SH-SY5Y (cell line): ENCODE measurements at regions not wholly inside any gene's neighbourhood (a gene's known extent, or its start where the extent isn't known, plus 50 kb on each side); places are given as distances from the start of the nearest gene placed in this dataset.

ENCODE experiments used
- GATA2 ChIP-seq: IDR thresholded peaks from 2 replicates; pipeline ENCODE4 v1.6.1; 2011; ENCODE audit warnings: mild to moderate bottlenecking, low read depth, low read length
- GATA3 ChIP-seq: IDR thresholded peaks from 2 replicates; pipeline ENCODE4 v1.6.1; 2011; ENCODE audit warnings: low read depth, mild to moderate bottlenecking, low read length, moderate library complexity

DNA sequence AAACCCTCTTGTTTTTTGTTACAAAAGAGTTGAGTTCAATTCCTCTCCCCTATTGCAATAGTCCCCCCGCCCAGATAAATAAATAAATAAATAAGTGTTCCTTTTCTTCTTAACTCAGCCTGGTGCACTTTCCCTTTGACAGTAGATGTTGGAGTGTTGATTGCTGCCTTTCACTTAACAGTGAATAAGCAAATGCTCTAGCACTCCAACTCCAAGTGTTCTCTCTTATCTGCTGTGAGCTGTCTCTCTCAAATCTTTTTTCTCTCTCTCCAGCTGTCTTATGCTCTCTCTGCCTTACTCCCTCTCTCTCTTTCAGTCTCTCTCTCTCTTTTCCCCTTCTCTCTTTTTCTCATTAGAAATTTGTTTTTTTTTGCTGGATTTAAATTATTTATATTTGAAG lies 216.7 kb downstream of the TMX3 start:
- no peak for TF ChIP-seq GATA2
- TF ChIP-seq GATA3 = no peak

DNA sequence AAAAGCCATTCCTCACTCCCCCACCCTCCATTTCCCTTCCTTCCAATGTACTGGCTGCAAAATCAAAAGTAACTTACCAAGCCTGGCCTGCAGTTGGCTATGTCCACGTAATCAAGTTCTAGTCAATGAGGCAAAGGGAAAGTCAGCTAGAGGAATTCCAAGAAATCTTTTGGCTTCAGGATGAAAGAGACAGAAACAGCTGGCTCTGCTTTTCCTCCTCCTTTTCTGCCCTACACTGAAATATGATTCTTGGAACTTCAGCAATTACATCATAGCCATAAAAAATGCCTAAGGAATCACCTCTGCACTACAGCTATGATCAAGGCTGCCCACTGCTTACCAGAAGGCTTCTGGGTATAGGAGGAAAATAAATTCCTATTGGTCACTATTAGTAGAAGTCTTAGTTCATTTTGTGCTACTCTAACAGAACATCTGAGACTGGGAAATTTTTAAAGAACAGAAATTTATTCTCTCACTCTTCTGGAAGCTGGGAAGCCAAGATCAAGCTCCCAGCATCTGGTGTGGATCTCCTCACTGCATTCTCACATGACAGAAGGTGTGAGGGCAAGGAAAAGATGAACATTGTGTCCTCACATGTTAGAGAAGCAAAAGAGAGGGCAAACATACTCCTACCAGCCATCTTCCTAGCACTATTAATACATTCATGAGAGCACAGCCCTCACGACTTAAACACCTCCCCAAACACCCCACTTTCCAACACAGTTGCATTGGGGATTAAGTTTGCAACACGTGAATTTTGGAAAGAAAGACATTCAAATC lies 219.9 kb downstream of the TMX3 start:
- no peak for TF ChIP-seq GATA2
- TF ChIP-seq GATA3 = no peak

DNA sequence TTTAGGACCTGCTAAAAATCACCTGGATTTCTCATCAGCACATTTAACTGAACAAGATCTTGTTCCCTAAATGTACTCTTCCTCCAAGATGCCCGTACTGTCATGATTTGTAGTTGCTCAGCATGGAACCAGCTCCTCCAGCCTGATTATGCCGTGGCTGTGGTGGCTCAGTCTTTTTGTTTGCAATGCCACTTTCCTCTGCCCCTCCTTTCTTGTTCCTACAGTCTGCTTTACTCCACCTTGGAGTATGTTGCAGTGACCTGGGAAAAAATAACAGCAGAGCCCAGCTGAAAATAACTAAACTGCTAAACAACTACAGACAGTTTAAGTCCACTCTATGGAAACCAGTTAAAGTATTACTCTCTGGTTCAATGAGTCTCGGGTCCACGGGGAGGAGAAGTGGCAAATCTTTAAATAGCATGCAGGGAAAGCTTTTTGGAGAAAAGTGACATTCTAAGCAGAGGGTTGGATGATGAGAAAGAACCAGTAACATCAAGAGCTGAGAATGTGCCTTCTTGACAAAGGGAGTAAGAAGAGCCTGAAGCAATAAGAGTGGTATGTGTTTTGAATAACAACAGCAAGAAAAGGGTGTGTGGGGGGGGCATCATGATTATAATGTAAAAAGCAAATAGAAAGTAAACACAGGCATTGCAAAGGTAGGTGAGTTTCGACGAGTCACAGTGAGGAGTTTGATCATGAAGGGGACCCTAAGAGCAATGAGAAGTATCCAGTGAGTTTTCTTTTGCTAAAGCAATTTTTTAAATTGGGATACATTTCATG lies 225.7 kb downstream of the TMX3 start:
- TF ChIP-seq GATA3 (no peak), GATA2 (no peak)

DNA sequence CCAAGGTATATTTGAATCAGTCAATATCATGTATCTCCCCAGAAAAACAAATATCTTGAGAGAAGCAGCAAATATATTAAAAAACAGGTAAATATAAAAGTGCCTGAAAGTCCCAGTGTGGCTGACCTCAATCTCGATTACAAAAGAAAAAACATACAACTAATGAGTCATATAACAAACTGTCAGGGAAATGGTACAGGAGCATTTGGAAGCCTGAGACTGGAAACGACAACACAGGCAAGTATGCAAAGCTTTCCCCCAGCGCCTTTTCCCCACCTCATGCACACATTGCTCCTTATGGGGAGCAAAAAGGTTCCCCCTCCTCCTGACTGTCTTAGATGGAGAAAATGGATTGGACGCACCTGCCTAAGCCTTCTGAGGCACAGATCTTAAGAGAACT lies 230.7 kb downstream of the TMX3 start:
- TF ChIP-seq GATA2 = no peak
- no peak for TF ChIP-seq GATA3

DNA sequence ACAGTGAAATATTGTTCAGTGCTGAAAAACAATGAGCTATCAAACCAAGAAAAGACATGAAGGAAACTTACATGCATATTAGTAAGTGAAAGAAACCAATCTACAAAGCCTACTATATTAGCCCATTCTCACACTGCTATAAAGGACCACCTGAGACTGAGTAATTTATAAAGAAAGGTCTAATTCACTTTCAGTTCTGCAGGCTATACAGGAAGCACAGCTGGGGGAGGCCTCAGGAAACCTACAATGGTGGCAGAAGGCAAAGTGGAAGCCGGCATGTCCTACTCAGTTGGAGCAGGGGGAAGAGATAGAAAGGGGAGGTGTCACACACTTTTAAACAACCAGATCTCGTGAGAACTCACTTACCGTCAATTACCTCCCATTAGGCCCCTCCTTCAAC lies 232.1 kb downstream of the TMX3 start:
- no peak for TF ChIP-seq GATA3
- TF ChIP-seq GATA2 = no peak

DNA sequence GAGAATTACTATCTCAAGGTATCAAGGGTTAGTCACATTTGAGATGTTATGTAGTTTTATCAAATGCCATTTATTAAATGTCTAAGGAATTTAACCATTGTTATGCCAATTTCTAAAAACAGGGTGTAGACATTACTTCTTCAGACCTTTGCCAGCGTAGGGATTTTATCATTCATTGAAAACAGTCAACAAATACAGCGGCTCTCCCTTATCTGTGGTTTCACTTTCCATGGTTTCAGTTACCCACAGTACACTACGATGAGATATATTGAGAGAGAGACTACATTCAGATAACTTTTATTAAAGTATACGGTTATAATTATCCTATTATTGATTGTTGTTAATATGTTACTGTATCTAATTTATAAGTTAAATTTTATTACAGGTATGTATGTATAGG lies 234.7 kb downstream of the TMX3 start:
- no peak for TF ChIP-seq GATA3
- no peak for TF ChIP-seq GATA2

DNA sequence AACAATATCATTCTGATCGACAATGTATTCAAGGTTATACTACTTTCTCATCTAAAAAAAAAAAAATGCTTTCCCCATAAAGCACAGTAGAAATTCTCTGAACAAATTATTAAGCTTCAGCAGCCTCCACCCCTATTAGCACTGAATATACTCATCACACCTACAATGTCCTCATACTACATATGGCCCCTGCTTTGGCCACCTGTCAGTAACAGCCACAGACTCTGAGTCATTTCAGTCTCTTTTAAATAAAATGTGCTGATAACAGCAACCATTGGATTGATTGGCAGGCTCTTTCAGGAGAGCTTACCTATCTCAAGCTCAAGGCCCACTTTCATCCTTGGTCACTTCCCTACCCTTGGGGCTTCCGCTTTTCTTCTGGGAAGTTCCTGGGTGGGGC lies 236.7 kb downstream of the TMX3 start:
- TF ChIP-seq GATA3 (no peak), GATA2 (no peak)

DNA sequence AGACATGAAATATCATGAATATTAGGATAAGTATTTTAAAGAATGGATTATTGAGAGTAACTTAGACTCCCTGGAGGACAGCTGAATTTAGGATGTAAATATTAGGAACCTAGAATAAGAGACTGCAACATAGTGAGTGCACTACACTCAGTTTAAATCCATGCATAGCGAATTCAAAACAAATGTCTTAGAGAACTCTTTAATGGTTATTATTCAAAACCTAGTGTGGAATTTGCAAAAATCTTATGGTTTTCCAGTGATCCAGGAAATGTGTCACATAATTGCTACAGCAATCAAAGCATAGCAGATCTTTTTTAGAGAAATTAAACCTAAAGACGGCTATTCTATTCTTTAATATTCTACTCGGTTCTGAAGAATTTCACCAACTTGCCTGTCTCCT lies 239.0 kb downstream of the TMX3 start:
- no peak for TF ChIP-seq GATA2

DNA sequence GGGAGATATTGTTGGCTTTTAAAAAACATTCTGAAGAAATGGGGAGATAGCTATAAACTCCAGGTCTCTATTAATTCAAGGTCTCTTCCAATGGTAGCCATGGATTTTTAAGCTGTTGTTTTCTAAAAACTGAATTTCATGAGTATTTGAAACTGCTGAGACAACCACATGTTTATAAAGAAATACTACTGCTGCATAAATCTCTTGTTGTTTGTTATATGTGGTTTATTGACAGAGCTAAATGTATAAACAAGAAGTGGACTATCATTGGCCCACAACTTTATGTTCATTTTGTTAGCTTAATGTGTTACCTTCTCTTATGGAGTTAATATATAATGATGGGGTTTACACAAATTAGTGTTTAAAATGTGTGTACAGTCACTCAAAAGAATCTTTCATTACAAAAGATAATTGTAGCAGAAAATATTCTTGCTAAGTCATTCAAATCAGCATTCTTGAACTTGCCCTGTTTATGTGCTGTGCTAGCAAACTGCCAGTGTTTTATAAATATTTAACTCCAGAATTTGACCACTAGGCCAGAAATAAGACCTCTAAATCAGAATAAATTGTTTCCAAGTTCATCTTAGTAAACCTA lies 242.1 kb downstream of the TMX3 start:
- TF ChIP-seq GATA2 (no peak), GATA3 (no peak)

DNA sequence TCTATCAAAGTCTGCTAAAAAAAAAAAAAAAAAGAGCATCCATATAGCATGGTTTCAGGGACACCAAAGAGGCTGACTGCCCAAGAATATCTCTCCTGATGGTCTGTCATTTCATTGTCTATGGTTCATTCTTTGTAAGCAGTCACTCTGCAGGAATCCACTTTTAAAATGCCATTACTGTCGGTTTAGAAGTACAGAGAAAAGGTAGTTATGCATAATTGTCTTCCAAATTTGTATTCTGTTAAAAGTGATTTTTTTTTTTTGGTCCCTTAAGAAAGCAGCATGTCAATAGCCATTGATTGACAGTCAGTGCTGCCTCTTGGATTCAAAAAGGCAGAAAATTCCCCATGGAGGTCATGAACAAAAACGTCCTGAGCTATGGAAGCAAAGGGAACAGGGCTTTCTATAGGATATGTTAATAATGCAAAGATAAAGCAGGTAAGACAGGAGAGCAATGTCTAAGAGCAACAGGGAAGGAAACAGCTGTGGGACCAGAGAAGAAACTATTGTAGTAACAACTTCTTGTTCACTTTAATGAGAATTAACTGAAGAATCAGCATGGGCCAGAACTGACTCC lies 245.8 kb downstream of the TMX3 start:
- no peak for TF ChIP-seq GATA2

DNA sequence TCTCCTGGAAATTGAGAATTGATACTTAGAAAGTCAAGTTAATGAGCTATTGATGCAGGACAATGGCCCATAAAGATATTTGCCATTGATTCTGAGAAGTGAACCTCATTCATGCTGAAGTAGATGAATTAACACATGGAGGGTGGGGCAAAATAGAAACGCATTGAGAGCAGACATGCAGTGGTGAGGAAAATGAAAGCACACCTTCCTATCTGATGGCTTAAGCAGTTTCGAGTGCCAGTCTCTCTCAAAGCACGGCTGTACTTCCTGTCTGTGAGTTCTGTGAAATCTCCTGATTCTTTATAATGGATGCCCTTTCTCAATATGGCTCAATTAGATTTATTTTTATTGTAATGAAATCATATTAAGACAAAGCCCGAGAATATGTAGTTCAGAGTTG lies 247.0 kb downstream of the TMX3 start:
- TF ChIP-seq GATA3 (no peak), GATA2 (no peak)

DNA sequence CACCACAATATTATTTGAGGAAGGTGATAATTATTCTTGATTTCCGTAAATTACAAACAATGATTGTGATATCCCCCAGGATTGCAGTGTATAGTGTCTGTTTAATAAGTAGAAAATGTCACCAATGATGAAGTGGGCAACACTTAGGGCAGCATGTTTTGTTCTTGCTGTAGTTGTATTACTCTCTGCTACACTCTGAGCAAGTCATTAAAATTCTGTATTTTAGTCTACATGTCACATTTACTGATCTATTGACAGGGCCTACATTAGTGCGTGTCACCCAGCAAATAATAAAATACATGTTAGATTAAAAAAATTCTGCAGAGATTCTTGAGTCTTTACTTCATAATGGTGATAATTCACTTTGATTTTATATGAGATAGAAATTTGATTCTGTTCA lies 247.6 kb downstream of the TMX3 start:
- TF ChIP-seq GATA2 (no peak), GATA3 (no peak)

DNA sequence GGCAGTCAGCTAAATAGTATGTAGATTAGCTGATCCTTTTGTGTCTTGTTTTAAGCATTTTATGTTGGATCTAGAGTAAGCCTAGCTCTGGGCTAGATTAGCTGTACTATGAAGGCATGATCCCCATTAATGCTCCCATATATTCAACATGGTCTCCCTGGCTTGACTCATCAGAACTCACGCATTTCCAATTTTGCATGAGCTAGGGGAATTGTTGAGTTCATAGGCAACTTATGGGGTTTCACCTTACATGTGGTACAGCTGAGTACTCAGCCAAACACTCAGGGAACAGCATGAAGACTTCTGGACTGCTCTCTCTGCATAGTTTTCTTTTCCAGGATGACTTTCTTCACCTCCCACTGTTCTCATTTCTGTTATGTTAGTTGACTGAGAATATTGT lies 248.2 kb downstream of the TMX3 start:
- no peak for TF ChIP-seq GATA3
- TF ChIP-seq GATA2 = no peak

DNA sequence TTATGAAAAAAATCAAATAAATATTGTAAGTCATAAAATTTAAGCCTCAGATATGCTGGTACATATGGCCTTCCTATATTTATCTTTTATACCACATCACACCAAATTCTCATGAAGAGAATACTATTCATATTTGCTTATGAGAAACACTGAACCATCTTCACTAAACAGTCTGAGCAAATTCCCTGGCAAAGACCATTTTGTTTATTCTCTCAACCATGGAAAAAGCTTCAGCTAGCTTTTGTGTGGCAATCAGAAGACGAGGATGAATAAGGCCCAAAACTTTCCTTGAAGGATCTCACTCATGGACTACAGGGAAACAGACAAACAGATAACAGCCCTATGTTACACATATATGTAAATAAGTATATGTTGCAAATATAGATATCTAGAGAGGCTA lies 252.1 kb downstream of the TMX3 start:
- TF ChIP-seq GATA3 (no peak), GATA2 (no peak)

DNA sequence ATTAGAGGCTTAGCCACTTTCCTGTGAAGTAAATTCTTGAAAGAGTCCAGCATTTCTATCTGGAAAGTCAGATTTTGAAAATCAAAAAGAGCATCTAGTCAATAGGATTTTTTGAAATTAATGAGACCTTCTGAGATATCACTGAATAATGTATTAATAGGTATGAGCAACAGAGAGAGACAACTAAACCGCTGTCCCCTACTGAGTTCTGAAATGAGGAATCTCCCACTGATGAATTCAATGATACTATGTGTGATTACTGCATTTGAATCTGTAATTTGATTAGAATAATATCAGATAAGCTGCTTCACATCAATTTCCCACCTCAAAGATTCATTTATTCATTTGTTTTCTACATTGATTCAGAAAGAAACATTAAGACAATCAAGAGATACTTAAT lies 252.8 kb downstream of the TMX3 start:
- no peak for TF ChIP-seq GATA3
- no peak for TF ChIP-seq GATA2
